ENCODE measurements at regions not wholly inside any gene's neighbourhood (a gene's known extent, or its start where the extent isn't known, plus 50 kb on each side); places are given as distances from the start of the nearest gene placed in this dataset.
A peak's percentile ranks its signal among the peaks of the same experiment; 100 is the strongest.

GRCh38 chr13:111539252-111539651 lies 218.8 kb downstream of the TEX29 start:
- Histone ChIP-seq H3K9ac (no peak overlapping the region), H3K4me1 (peaks cover 8% of the 10 kb centered on the region), H3K79me2 (ENCODE audit: low read depth) (no peaks in the 10 kb centered on the region), H3K27ac (no peak overlapping the region), H3F3A (ENCODE audit: low read depth) (peaks cover 8% of the 10 kb centered on the region), H3K27me3 (peaks cover 47% of the 10 kb centered on the region), H3K9me3 (ENCODE audit: low read depth) (no peaks in the 10 kb centered on the region), H3K4me2 (no peak overlapping the region), H3K4me3 (no peak overlapping the region), H3K36me3 (no peaks in the 10 kb centered on the region), H4K20me1 (ENCODE audit: low read depth) (no peaks in the 10 kb centered on the region), H2AFZ (replicated peaks) (no peak overlapping the region)
- DNase-seq (ENCODE audit: low spot score): no peak
- Mint-ChIP-seq H3K27me3 (ENCODE audit: insufficient read depth, low read depth) (peaks cover 22% of the 10 kb centered on the region), H3K4me3 (no peak overlapping the region), H3K9me3 (peaks cover 2% of the 10 kb centered on the region), H3K27ac (no peak overlapping the region), H3K4me1 (peaks cover 19% of the 10 kb centered on the region), H3K36me3 (no peaks in the 10 kb centered on the region)
- TF ChIP-seq EZH2phosphoT487 (IDR thresholded peaks at IDR 0.05) (no peak), CTCF (IDR thresholded peaks at IDR 0.05) (no peak), EZH2 (IDR thresholded peaks at IDR 0.05) (no peak)

- peaks cover 7% of the 10 kb centered on the region for H3K4me1 ChIP-seq
- Mint-ChIP-seq H3K36me3 (no peaks in the 10 kb centered on the region), H3K4me3 (no peak overlapping the region), H3K27ac (no peak overlapping the region), H3K27me3 (ENCODE audit: insufficient read depth, low read depth) (peaks cover 21% of the 10 kb centered on the region), H3K4me1 (peaks cover 14% of the 10 kb centered on the region), H3K9me3 (peaks cover 3% of the 10 kb centered on the region)
- H3K9ac ChIP-seq: no peak overlapping the region
- H3K27ac ChIP-seq: no peak overlapping the region
- H3K4me2 ChIP-seq: no peak overlapping the region
- DNase-seq (ENCODE audit: low spot score): no peak
- no peaks in the 10 kb centered on the region for H3K9me3 ChIP-seq (ENCODE audit: low read depth)
- no peak for TF ChIP-seq EZH2phosphoT487 (IDR thresholded peaks at IDR 0.05)
- TF ChIP-seq CTCF (IDR thresholded peaks at IDR 0.05): peak; percentile 30
- H2AFZ ChIP-seq (replicated peaks): peak overlapping the region; percentile 42
- peaks cover 7% of the 10 kb centered on the region for H3F3A ChIP-seq (ENCODE audit: low read depth)
- H3K4me3 ChIP-seq: no peak overlapping the region
- no peaks in the 10 kb centered on the region for H3K79me2 ChIP-seq (ENCODE audit: low read depth)
- peaks cover 41% of the 10 kb centered on the region for H3K27me3 ChIP-seq
- no peaks in the 10 kb centered on the region for H4K20me1 ChIP-seq (ENCODE audit: low read depth)
- no peaks in the 10 kb centered on the region for H3K36me3 ChIP-seq
These were observed 219.5 kb downstream of the TEX29 start for GRCh38 chr13:111539791-111540446.

GRCh38 chr13:111540486-111540885 lies 220.0 kb downstream of the TEX29 start:
- Histone ChIP-seq H3K9me3 (ENCODE audit: low read depth) (no peaks in the 10 kb centered on the region), H3K4me1 (peaks cover 2% of the 10 kb centered on the region), H3K36me3 (no peaks in the 10 kb centered on the region), H3K27ac (no peak overlapping the region), H3K4me2 (no peak overlapping the region), H3K27me3 (peaks cover 35% of the 10 kb centered on the region), H3K79me2 (ENCODE audit: low read depth) (no peaks in the 10 kb centered on the region), H2AFZ (replicated peaks) (no peak overlapping the region), H3K9ac (no peak overlapping the region), H3F3A (ENCODE audit: low read depth) (peaks cover 1% of the 10 kb centered on the region), H3K4me3 (no peak overlapping the region), H4K20me1 (ENCODE audit: low read depth) (no peaks in the 10 kb centered on the region)
- peaks cover 17% of the 10 kb centered on the region for H3K27me3 Mint-ChIP-seq (ENCODE audit: insufficient read depth, low read depth)
- TF ChIP-seq CTCF (IDR thresholded peaks at IDR 0.05): no peak
- TF ChIP-seq EZH2phosphoT487 (IDR thresholded peaks at IDR 0.05): no peak
- TF ChIP-seq EZH2 (IDR thresholded peaks at IDR 0.05): no peak
- peaks cover 9% of the 10 kb centered on the region for H3K4me1 Mint-ChIP-seq
- H3K4me3 Mint-ChIP-seq: no peak overlapping the region
- no peak for DNase-seq (ENCODE audit: low spot score)
- H3K36me3 Mint-ChIP-seq: no peaks in the 10 kb centered on the region
- no peak overlapping the region for H3K27ac Mint-ChIP-seq
- H3K9me3 Mint-ChIP-seq: peaks cover 4% of the 10 kb centered on the region
